Endothelial cell of umbilical vein (primary cell): ENCODE measurements at regions not wholly inside any gene's neighbourhood (a gene's known extent, or its start where the extent isn't known, plus 50 kb on each side); places are given as distances from the start of the nearest gene placed in this dataset.

Source experiments
- BruUV-seq: library from RNA; stranded (reverse); fragments of 400-500 nt; replicated peaks from 2 replicates; lab custom pipeline; 2021; lab: Mats Ljungman, UMichigan
- CTCF ChIA-PET: fragments of 300-600, 350-600 bp; sonication (Branson Sonifier 250); formaldehyde crosslinking; loops from one replicate; lab custom pipeline; 2021; ENCODE audit warnings: antibody characterized with exemption, inconsistent platforms; lab: Charles Lee
- POLR2A ChIA-PET: fragments of 300-600, 350-600 bp; sonication (Branson Sonifier 250); formaldehyde crosslinking; loops from one replicate; lab custom pipeline; 2021; ENCODE audit warnings: antibody characterized with exemption, inconsistent platforms; lab: Charles Lee
- DNase-seq: peaks from one replicate; pipeline ENCODE4 v3.0.0-alpha.2; 2011; ENCODE audit warnings: low read depth, low spot score
- FAIRE-seq: peaks from 2 replicates; lab custom pipeline; 2011; peaks lifted over from hg19 to GRCh38; lab: Jason Lieb, UNC
- H2AFZ ChIP-seq: 2 replicates; pipeline ENCODE4 v1.6.0; 2012; ENCODE audit warnings: low read depth, low read length, control low read depth, inconsistent platforms
- H3K27ac ChIP-seq: 2 replicates; pipeline ENCODE4 v1.5.1; 2011; ENCODE audit warnings: low read depth, mild to moderate bottlenecking, control low read depth, low read length, moderate library complexity; ENCODE audit not compliant: insufficient read depth
- H3K27me3 ChIP-seq, 2 experiments: 2 replicates each; pipeline versions ENCODE4 v1.6.0 to v1.6.1; 2011; ENCODE audit warnings: low read length in 2 of 2, mixed read lengths in 1 of 2; ENCODE audit not compliant: control insufficient read depth in 2 of 2, insufficient read depth in 2 of 2
- H3K36me3 ChIP-seq, 2 experiments: 2 replicates in 1 of 2; 3 replicates in 1 of 2; pipeline ENCODE4 v1.5.1; 2011; ENCODE audit warnings: low read length in 2 of 2, mild to moderate bottlenecking in 1 of 2, moderate library complexity in 1 of 2; ENCODE audit not compliant: control insufficient read depth in 2 of 2, insufficient read depth in 2 of 2; ENCODE audit errors: extremely low read depth in 1 of 2
- H3K4me1 ChIP-seq: 3 replicates; pipeline ENCODE4 v1.5.1; 2011; ENCODE audit warnings: mild to moderate bottlenecking, low read length; ENCODE audit not compliant: control insufficient read depth, insufficient read depth; ENCODE audit errors: extremely low read depth
- H3K4me2 ChIP-seq: 2 replicates; pipeline ENCODE4 v1.6.1; 2011; ENCODE audit warnings: low read length, control low read depth, mixed read lengths; ENCODE audit not compliant: insufficient read depth
- H3K4me3 ChIP-seq, 3 experiments: fragments of 200-600 bp in 1 of 3; sonication (generic), shearing (Covaris generic) in 1 of 3; replicated peaks in 1 of 3; 2 replicates each; pipeline ENCODE4 v1.5.1; 2011 to 2016; ENCODE audit warnings: control low read depth in 3 of 3, low read length in 3 of 3, mild to moderate bottlenecking in 2 of 3, inconsistent platforms in 1 of 3, low read depth in 1 of 3, moderate library complexity in 1 of 3; ENCODE audit not compliant: insufficient read depth in 1 of 3
- H3K79me2 ChIP-seq: 2 replicates; pipeline ENCODE4 v1.6.0; 2012; ENCODE audit warnings: low read length, inconsistent platforms; ENCODE audit not compliant: control insufficient read depth, insufficient read depth
- H3K9ac ChIP-seq: replicated peaks from 2 replicates; pipeline ENCODE3; 2011; ENCODE audit warnings: low read length, control low read depth; ENCODE audit not compliant: insufficient read depth; ENCODE audit errors: extremely low read depth
- H3K9me1 ChIP-seq: replicated peaks from 3 replicates; pipeline ENCODE4 v1.6.0; 2011; ENCODE audit warnings: mild to moderate bottlenecking, low read length; ENCODE audit not compliant: control insufficient read depth, insufficient read depth; ENCODE audit errors: extremely low read depth
- H3K9me3 ChIP-seq: replicated peaks from 2 replicates; pipeline ENCODE4 v1.5.1; 2012; ENCODE audit warnings: low read length, inconsistent platforms; ENCODE audit not compliant: control insufficient read depth, insufficient read depth
- H4K20me1 ChIP-seq: replicated peaks from 2 replicates; pipeline ENCODE3; 2011; ENCODE audit warnings: mild to moderate bottlenecking, low read length; ENCODE audit not compliant: control insufficient read depth, insufficient read depth; ENCODE audit errors: extremely low read depth
- CTCF ChIP-seq, 2 donors: IDR thresholded peaks; 1 replicate in 1 of 2; 2 replicates in 1 of 2; pipeline ENCODE4 v1.5.1; 2011; ENCODE audit warnings: low read length in 2 of 2, mild to moderate bottlenecking in 2 of 2, moderate library complexity in 2 of 2, control low read depth in 1 of 2, inconsistent platforms in 1 of 2, low read depth in 1 of 2; ENCODE audit not compliant: insufficient read depth in 1 of 2; ENCODE audit errors: extremely low read depth in 1 of 2
- EZH2 ChIP-seq: IDR thresholded peaks from 2 replicates; pipeline ENCODE4 v1.6.1; 2012; ENCODE audit warnings: borderline replicate concordance, low read depth, mild to moderate bottlenecking, moderate library complexity, low read length, inconsistent platforms; ENCODE audit not compliant: severe bottlenecking
- FOS ChIP-seq: IDR thresholded peaks from 2 replicates; pipeline ENCODE4 v1.6.1; 2011; ENCODE audit warnings: mild to moderate bottlenecking, low read length, moderate library complexity, borderline replicate concordance; ENCODE audit not compliant: insufficient read depth
- GATA2 ChIP-seq: IDR thresholded peaks from 2 replicates; pipeline ENCODE4 v1.7.0; 2011; ENCODE audit warnings: low read depth, mild to moderate bottlenecking, moderate library complexity, mixed read lengths, low read length; ENCODE audit not compliant: insufficient read length, insufficient read depth
- JUN ChIP-seq: IDR thresholded peaks from 2 replicates; pipeline ENCODE4 v1.6.1; 2011; ENCODE audit warnings: borderline replicate concordance, low read depth; ENCODE audit not compliant: insufficient read length, insufficient read depth
- MAX ChIP-seq: IDR thresholded peaks from 2 replicates; pipeline ENCODE4 v1.6.1; 2011; ENCODE audit not compliant: insufficient read depth, insufficient read length
- MYC ChIP-seq: IDR thresholded peaks from one replicate; pipeline ENCODE4 v1.6.1; 2011; ENCODE audit warnings: mild to moderate bottlenecking, low read depth, low read length
- POLR2A ChIP-seq: IDR thresholded peaks from 2 replicates; pipeline ENCODE4 v1.6.1; 2012; ENCODE audit warnings: low read depth, mild to moderate bottlenecking, control low read depth, low read length
- POLR2AphosphoS5 ChIP-seq: IDR thresholded peaks from 2 replicates; pipeline ENCODE4 v1.6.1; 2012; ENCODE audit warnings: low read depth, mild to moderate bottlenecking, control low read depth, low read length, moderate library complexity; ENCODE audit not compliant: insufficient read depth
- dilution Hi-C: fragments of 300-500 bp; cut with MboI; formaldehyde crosslinking; loops from one replicate; pipeline ENCODE4 v1.15.0; 2019; ENCODE audit warnings: low sequenced_read_pairs; ENCODE audit not compliant: extremely low pct_ligation_motif_present
- intact Hi-C: fragments of 100-400 bp; cut with micrococcal nuclease; formaldehyde crosslinking; loops from one replicate; pipeline ENCODE4 v1.10.0; 2022

GRCh38 chr3:152157337-152157736 is 111.4 kb upstream of the MBNL1 start:
- ChIA-PET POLR2A (no interaction called here), CTCF (no interaction called here)
- no peak overlapping the region for H3K27ac ChIP-seq
- no peak overlapping the region for H3K4me3 ChIP-seq
- TF ChIP-seq EZH2 (no peak), POLR2AphosphoS5 (no peak), FOS (no peak), JUN (no peak), MAX (no peak), GATA2 (no peak), CTCF (IDR thresholded peaks at IDR 0.05; ENCODE audit: extremely low read depth in 1 of 2, insufficient read depth in 1 of 2, low read depth in 1 of 2, low read length in 2 of 2) (no peak), MYC (no peak), POLR2A (no peak)
- H3K4me2 ChIP-seq: no peak overlapping the region
- no peak for DNase-seq
- intact Hi-C loops (no loop called here), dilution Hi-C loops (no loop called here)
- no peak for FAIRE-seq
- no peaks in the 10 kb centered on the region for H3K79me2 ChIP-seq
- H3K9ac ChIP-seq: no peak overlapping the region
- H4K20me1 ChIP-seq: no peaks in the 10 kb centered on the region
- no peaks in the 10 kb centered on the region for H3K4me1 ChIP-seq
- H2AFZ ChIP-seq: no peak overlapping the region
- H3K9me1 ChIP-seq: no peaks in the 10 kb centered on the region
- no TSS peak for BruUV-seq
- no peaks in the 10 kb centered on the region for H3K36me3 ChIP-seq
- no peaks in the 10 kb centered on the region for H3K27me3 ChIP-seq
- H3K9me3 ChIP-seq: no peaks in the 10 kb centered on the region
